Retinal pigment epithelial cell (primary cell): ENCODE measurements at regions not wholly inside any gene's neighbourhood (a gene's known extent, or its start where the extent isn't known, plus 50 kb on each side); places are given as distances from the start of the nearest gene placed in this dataset.

ENCODE experiments used
- DNase-seq: peaks from one replicate; pipeline ENCODE4 v3.0.0-alpha.2; 2010; ENCODE audit warnings: low read depth
- H3K4me3 ChIP-seq: 2 replicates; pipeline ENCODE4 v1.5.1; 2011; ENCODE audit warnings: mild to moderate bottlenecking, low read length, control low read depth, moderate library complexity
- CTCF ChIP-seq: conservative IDR thresholded peaks from 2 replicates; pipeline ENCODE4 v1.5.1; 2011; ENCODE audit warnings: low read depth, low read length, control low read depth, inconsistent platforms

GRCh38 chr10:91705948-91706670, 73.2 kb upstream of the PPP1R3C start:
- no peak for DNase-seq
- no peak for TF ChIP-seq CTCF
- H3K4me3 ChIP-seq = no peak overlapping the region

- no peak overlapping the region for H3K4me3 ChIP-seq
- no peak for DNase-seq
- no peak for TF ChIP-seq CTCF
Measured at GRCh38 chr10:91702620-91703019, 69.7 kb upstream of the PPP1R3C start.

- TF ChIP-seq CTCF = no peak
- DNase-seq = peak; percentile 57
- H3K4me3 ChIP-seq = no peak overlapping the region
Measured at GRCh38 chr10:91700788-91701444, 68.0 kb upstream of the PPP1R3C start.

GRCh38 chr10:91700273-91700672, 67.4 kb upstream of the PPP1R3C start:
- DNase-seq = no peak
- no peak overlapping the region for H3K4me3 ChIP-seq
- TF ChIP-seq CTCF = no peak

- no peak for TF ChIP-seq CTCF
- DNase-seq = no peak
- no peak overlapping the region for H3K4me3 ChIP-seq
Measured at GRCh38 chr10:91698258-91698657, 65.4 kb upstream of the PPP1R3C start.

GRCh38 chr10:91694170-91694794, 61.4 kb upstream of the PPP1R3C start:
- H3K4me3 ChIP-seq = no peak overlapping the region
- no peak for DNase-seq
- peak; percentile 85 for TF ChIP-seq CTCF
